ENCODE measurements at regions not wholly inside any gene's neighbourhood (a gene's known extent, or its start where the extent isn't known, plus 50 kb on each side); places are given as distances from the start of the nearest gene placed in this dataset.

GRCh38 chr18:73927496-73927895 is 220.1 kb downstream of the FBXO15 start (continued):
- TF ChIP-seq POU6F1 (CRISPR knock-in tag; IDR thresholded peaks at IDR 0.05; ENCODE audit: borderline replicate concordance, low read depth) (no peak), SNAI2 (CRISPR knock-in tag; IDR thresholded peaks at IDR 0.05) (no peak), ZC3H10 (CRISPR knock-in tag; IDR thresholded peaks at IDR 0.05) (no peak), ISL1 (CRISPR knock-in tag; IDR thresholded peaks at IDR 0.05) (no peak), ARNTL (CRISPR knock-in tag; IDR thresholded peaks at IDR 0.05; ENCODE audit: borderline replicate concordance, low read depth) (no peak)

- no peak for ATAC-seq
- TF ChIP-seq ARNTL (CRISPR knock-in tag; IDR thresholded peaks at IDR 0.05; ENCODE audit: borderline replicate concordance, low read depth), result no peak
- TF ChIP-seq GLIS3 (CRISPR knock-in tag; IDR thresholded peaks at IDR 0.05), result no peak
- no peak for TF ChIP-seq ZC3H10 (CRISPR knock-in tag; IDR thresholded peaks at IDR 0.05)
Measured at GRCh38 chr18:73924836-73925235, 222.8 kb downstream of the FBXO15 start.

- TF ChIP-seq ZNF70 (CRISPR knock-in tag; IDR thresholded peaks at IDR 0.05) (no peak), ZFP3 (CRISPR knock-in tag; IDR thresholded peaks at IDR 0.05) (no peak), PPARA (CRISPR knock-in tag; IDR thresholded peaks at IDR 0.05; ENCODE audit: borderline replicate concordance) (no peak), TCF4 (CRISPR knock-in tag; IDR thresholded peaks at IDR 0.05; ENCODE audit: borderline replicate concordance) (no peak), ZFP30 (CRISPR knock-in tag; IDR thresholded peaks at IDR 0.05) (no peak), ISL1 (CRISPR knock-in tag; IDR thresholded peaks at IDR 0.05) (no peak), POU6F1 (CRISPR knock-in tag; IDR thresholded peaks at IDR 0.05; ENCODE audit: borderline replicate concordance, low read depth) (no peak), RARB (CRISPR knock-in tag; IDR thresholded peaks at IDR 0.05) (no peak), ESRRG (CRISPR knock-in tag; IDR thresholded peaks at IDR 0.05) (no peak), OSR1 (CRISPR knock-in tag; IDR thresholded peaks at IDR 0.05) (no peak), TOX (CRISPR knock-in tag; IDR thresholded peaks at IDR 0.05; ENCODE audit: borderline replicate concordance) (no peak)
Measured at GRCh38 chr18:73924307-73924706, 223.3 kb downstream of the FBXO15 start.

GRCh38 chr18:73923866-73924265 is 223.8 kb downstream of the FBXO15 start:
- no peak for TF ChIP-seq CSDC2 (CRISPR knock-in tag; IDR thresholded peaks at IDR 0.05)
- no peak for TF ChIP-seq ZNF8 (CRISPR knock-in tag; IDR thresholded peaks at IDR 0.05)
- ATAC-seq, result no peak

More at GRCh38 chr18:73924307-73924706, 223.3 kb downstream of the FBXO15 start:
- ATAC-seq, result no peak

- no peak for ATAC-seq
- TF ChIP-seq ZNF565 (CRISPR knock-in tag; conservative IDR thresholded peaks at IDR 0.05; ENCODE audit: low read depth), result no peak
- TF ChIP-seq ZNF70 (CRISPR knock-in tag; IDR thresholded peaks at IDR 0.05), result no peak
- TF ChIP-seq SNAI2 (CRISPR knock-in tag; IDR thresholded peaks at IDR 0.05), result no peak
- TF ChIP-seq ESRRG (CRISPR knock-in tag; IDR thresholded peaks at IDR 0.05), result no peak
- TF ChIP-seq ISL1 (CRISPR knock-in tag; IDR thresholded peaks at IDR 0.05), result no peak
- TF ChIP-seq ZFP3 (CRISPR knock-in tag; IDR thresholded peaks at IDR 0.05), result no peak
- TF ChIP-seq ARNTL (CRISPR knock-in tag; IDR thresholded peaks at IDR 0.05; ENCODE audit: borderline replicate concordance, low read depth), result no peak
- no peak for TF ChIP-seq BACH2 (CRISPR knock-in tag; IDR thresholded peaks at IDR 0.05; ENCODE audit: borderline replicate concordance)
- no peak for TF ChIP-seq OSR1 (CRISPR knock-in tag; IDR thresholded peaks at IDR 0.05)
- no peak for TF ChIP-seq CREB5 (CRISPR knock-in tag; IDR thresholded peaks at IDR 0.05; ENCODE audit: low read depth)
- TF ChIP-seq CSDC2 (CRISPR knock-in tag; IDR thresholded peaks at IDR 0.05), result no peak
- no peak for TF ChIP-seq PATZ1 (CRISPR knock-in tag; IDR thresholded peaks at IDR 0.05; ENCODE audit: borderline replicate concordance)
- no peak for TF ChIP-seq PPARA (CRISPR knock-in tag; IDR thresholded peaks at IDR 0.05; ENCODE audit: borderline replicate concordance)
Measured at GRCh38 chr18:73920033-73920432, 227.6 kb downstream of the FBXO15 start.
